ENCODE measurements at regions not wholly inside any gene's neighbourhood (a gene's known extent, or its start where the extent isn't known, plus 50 kb on each side); places are given as distances from the start of the nearest gene placed in this dataset. TPM values are rescaled to one million over a fixed set of nuclear protein-coding genes. Genes with fewer than 3 reads are reported as not detected.

GRCh38 chr2:8625399-8626300 is 56.2 kb upstream of the ID2 start:
- no peaks in the 10 kb centered on the region for H3K36me3 ChIP-seq (ENCODE audit: insufficient read depth)
- no peak overlapping the region for H3K4me3 ChIP-seq (ENCODE audit: low read depth, low read length)
- DNase-seq (ENCODE audit: extremely low spot score), result no peak
- WGBS, result 92% methylated on average over 24 of the region's 24 CpGs
- peaks cover 1% of the 10 kb centered on the region for H3K4me1 ChIP-seq (ENCODE audit: insufficient read depth)
- no peak overlapping the region for H3K27ac ChIP-seq (ENCODE audit: low read depth)

DNA sequence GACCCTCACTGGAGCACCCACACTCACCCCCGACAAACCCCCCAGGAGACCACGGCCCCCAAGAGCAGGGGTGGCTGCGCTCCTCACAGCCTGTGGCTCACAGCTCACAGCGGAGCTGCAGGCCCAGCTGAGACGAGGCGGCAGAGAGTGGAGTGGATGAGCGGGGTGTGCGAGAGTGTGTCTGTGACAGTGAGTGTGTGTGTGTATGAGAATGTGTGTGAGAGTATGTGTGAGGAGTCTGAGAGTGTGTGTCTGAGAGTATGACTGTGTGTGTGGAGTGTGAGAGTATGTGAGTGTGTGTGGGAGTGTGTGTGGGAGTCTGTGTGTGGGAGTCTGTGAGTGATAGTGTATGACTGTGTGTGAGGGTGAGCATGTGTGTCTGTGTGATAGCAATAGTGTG is 55.3 kb upstream of the ID2 start:
- Histone ChIP-seq H3K36me3 (ENCODE audit: insufficient read depth) (no peaks in the 10 kb centered on the region), H3K27ac (ENCODE audit: low read depth) (no peak overlapping the region), H3K4me3 (ENCODE audit: low read depth, low read length) (no peak overlapping the region), H3K4me1 (ENCODE audit: insufficient read depth) (peaks cover under 1% of the 10 kb centered on the region)
- 94% methylated on average over 8 of the region's 8 CpGs for WGBS
- DNase-seq (ENCODE audit: extremely low spot score), result no peak

- no peaks in the 10 kb centered on the region for H3K36me3 ChIP-seq (ENCODE audit: insufficient read depth)
- no peaks in the 10 kb centered on the region for H3K4me1 ChIP-seq (ENCODE audit: insufficient read depth)
- 78% methylated on average over 20 of the region's 20 CpGs for WGBS
- H3K4me3 ChIP-seq (ENCODE audit: low read depth, low read length), result no peak overlapping the region
- no peak overlapping the region for H3K27ac ChIP-seq (ENCODE audit: low read depth)
- no peak for DNase-seq (ENCODE audit: extremely low spot score)
Observed at GRCh38 chr2:8627019-8627691, 54.7 kb upstream of the ID2 start.

DNA sequence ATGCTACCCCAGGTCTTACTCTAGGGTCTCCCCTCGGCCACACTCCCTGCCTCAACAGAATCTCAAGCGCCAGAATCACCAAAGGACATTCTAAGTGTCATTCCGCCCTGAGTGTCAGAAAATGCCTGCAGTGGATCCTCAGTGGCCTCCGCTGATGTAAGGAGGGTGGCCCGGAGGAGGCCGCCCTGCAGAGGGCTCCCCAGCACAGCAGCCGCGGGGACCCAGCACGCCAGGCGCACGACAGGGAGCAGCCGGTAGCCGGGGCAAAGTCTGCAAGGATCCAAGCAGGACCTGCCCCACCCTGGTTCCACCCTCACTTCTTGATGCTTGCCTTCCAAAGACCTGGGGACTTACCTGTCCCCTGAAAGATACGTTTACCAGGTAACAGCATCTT is 54.2 kb upstream of the ID2 start:
- no peaks in the 10 kb centered on the region for H3K36me3 ChIP-seq (ENCODE audit: insufficient read depth)
- no peak overlapping the region for H3K27ac ChIP-seq (ENCODE audit: low read depth)
- H3K4me1 ChIP-seq (ENCODE audit: insufficient read depth), result no peaks in the 10 kb centered on the region
- no peak overlapping the region for H3K4me3 ChIP-seq (ENCODE audit: low read depth, low read length)
- 92% methylated on average over 14 of the region's 14 CpGs for WGBS
- no peak for DNase-seq (ENCODE audit: extremely low spot score)

GRCh38 chr2:8628179-8628865 is 53.5 kb upstream of the ID2 start:
- Histone ChIP-seq H3K4me3 (ENCODE audit: low read depth, low read length) (no peak overlapping the region), H3K36me3 (ENCODE audit: insufficient read depth) (no peaks in the 10 kb centered on the region), H3K4me1 (ENCODE audit: insufficient read depth) (no peaks in the 10 kb centered on the region), H3K27ac (ENCODE audit: low read depth) (no peak overlapping the region)
- no peak for DNase-seq (ENCODE audit: extremely low spot score)
- 77% methylated on average over 18 of the region's 18 CpGs for WGBS

DNA sequence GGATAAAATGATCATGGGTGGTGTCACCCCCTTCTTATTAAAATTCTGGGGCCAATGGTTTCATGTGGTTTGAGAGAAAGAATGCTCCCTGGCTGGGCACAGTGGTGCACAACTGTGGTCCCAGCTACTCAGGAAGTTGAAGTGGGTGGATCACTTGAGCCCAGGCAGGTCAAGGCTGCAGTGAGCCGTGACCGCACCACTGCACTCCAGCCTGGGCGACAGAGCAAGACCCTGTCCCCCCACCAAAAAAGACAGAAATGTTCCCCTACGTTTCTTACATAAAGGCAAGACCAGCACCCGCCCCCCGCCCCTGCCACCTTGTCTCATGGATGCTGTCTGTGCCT is 53.0 kb upstream of the ID2 start:
- no peak for DNase-seq (ENCODE audit: extremely low spot score)
- Histone ChIP-seq H3K4me3 (ENCODE audit: low read depth, low read length) (no peak overlapping the region), H3K36me3 (ENCODE audit: insufficient read depth) (no peaks in the 10 kb centered on the region), H3K4me1 (ENCODE audit: insufficient read depth) (no peaks in the 10 kb centered on the region), H3K27ac (ENCODE audit: low read depth) (no peak overlapping the region)
- 94% methylated on average over 6 of the region's 6 CpGs for WGBS

GRCh38 chr2:8629402-8629801 is 52.5 kb upstream of the ID2 start:
- Histone ChIP-seq H3K4me1 (ENCODE audit: insufficient read depth) (no peaks in the 10 kb centered on the region), H3K36me3 (ENCODE audit: insufficient read depth) (no peaks in the 10 kb centered on the region), H3K4me3 (ENCODE audit: low read depth, low read length) (no peak overlapping the region), H3K27ac (ENCODE audit: low read depth) (no peak overlapping the region)
- 79% methylated on average over 4 of the region's 4 CpGs for whole genome bisulfite sequencing
- no peak for DNase-seq (ENCODE audit: extremely low spot score)

DNA sequence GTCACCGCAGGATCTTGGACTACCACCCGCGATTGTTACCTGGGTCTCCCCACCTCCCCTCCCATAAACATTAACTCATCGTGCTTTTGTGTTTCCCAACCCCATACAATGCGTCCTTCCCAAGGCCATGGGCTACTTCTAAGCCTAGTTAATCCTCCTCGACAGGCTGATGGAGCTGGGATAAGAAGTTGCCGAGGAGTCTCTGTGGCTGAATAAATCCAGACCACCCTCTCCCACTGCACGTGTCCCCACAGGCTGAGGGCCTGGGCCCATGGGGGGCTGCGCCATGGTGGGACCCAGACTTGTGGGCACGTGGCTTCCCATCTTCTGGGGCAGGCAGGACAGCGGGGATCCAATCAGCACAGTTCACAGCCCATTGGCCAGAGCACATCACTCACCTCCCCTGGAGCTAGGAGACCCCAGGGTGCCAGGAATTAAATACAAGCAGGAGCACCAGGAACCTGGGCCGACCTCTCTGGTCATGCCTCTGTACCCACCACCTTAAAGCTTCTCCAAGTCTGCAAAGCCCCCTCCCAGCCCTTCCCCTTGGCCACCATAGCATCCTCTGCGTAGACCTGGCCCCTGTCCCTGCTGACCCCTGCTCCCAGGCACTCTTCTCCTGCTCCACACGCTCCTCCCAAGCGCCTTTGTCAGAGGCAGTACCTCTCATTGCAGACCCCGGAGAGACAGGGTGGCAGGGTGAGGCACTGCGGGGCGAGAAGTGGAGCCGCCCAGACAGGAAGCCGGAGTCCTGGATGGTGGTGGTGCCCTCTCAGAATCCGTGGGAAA is 51.0 kb upstream of the ID2 start:
- WGBS, result 84% methylated on average over 21 of the region's 21 CpGs
- no peak for DNase-seq (ENCODE audit: extremely low spot score)
- no peaks in the 10 kb centered on the region for H3K36me3 ChIP-seq (ENCODE audit: insufficient read depth)

GRCh38 chr2:8631465-8632005 is 50.3 kb upstream of the ID2 start:
- no peak for DNase-seq (ENCODE audit: extremely low spot score)

More for the DNA sequence above, 51.0 kb upstream of the ID2 start:
- Histone ChIP-seq H3K4me3 (ENCODE audit: low read depth, low read length) (no peak overlapping the region), H3K27ac (ENCODE audit: low read depth) (no peak overlapping the region), H3K4me1 (ENCODE audit: insufficient read depth) (no peaks in the 10 kb centered on the region)

More at GRCh38 chr2:8631465-8632005, 50.3 kb upstream of the ID2 start:
- Histone ChIP-seq H3K4me1 (ENCODE audit: insufficient read depth) (no peaks in the 10 kb centered on the region), H3K27ac (ENCODE audit: low read depth) (no peak overlapping the region), H3K4me3 (ENCODE audit: low read depth, low read length) (no peak overlapping the region), H3K36me3 (ENCODE audit: insufficient read depth) (no peaks in the 10 kb centered on the region)
- 84% methylated on average over 10 of the region's 10 CpGs for WGBS

Small RNAs in the stretch of these regions (small RNA-seq; reads per million reads assigned to genes)
- not detected for gene AC092580.3
- gene RNU6ATAC37P, result not detected
- gene SNRPEP5, result not detected
